Liver (tissue), 3 donors: ENCODE measurements at regions not wholly inside any gene's neighbourhood (a gene's known extent, or its start where the extent isn't known, plus 50 kb on each side); places are given as distances from the start of the nearest gene placed in this dataset.

ENCODE experiments used
- EGR1 ChIP-seq, 2 donors: IDR thresholded peaks; 2 replicates each; pipeline ENCODE4 v1.6.1; 2016 to 2018; ENCODE audit warnings: antibody characterized with exemption in 2 of 2, low read depth in 2 of 2
- HNF4A ChIP-seq, 2 donors: conservative IDR thresholded peaks; 2 replicates each; pipeline ENCODE4 v1.6.1; 2016; ENCODE audit warnings: antibody characterized with exemption in 2 of 2, mild to moderate bottlenecking in 2 of 2
- RAD21 ChIP-seq, 2 donors: IDR thresholded peaks; 2 replicates each; pipeline ENCODE4 v1.6.1; 2016; ENCODE audit warnings: antibody characterized with exemption in 2 of 2, mild to moderate bottlenecking in 2 of 2
- TAF1 ChIP-seq: conservative IDR thresholded peaks from 2 replicates; pipeline ENCODE4 v1.6.1; 2016; ENCODE audit warnings: antibody characterized with exemption, mild to moderate bottlenecking
- YY1 ChIP-seq: IDR thresholded peaks from 2 replicates; pipeline ENCODE4 v1.6.1; 2016; ENCODE audit warnings: antibody characterized with exemption, mild to moderate bottlenecking
- TF ChIP-seq, protein P1 (sequence below): fragments of 150-350 bp; IDR thresholded peaks from 2 replicates; pipeline ENCODE4 v1.5.1; 2017; ENCODE audit warnings: improper control_type of control experiment, low read depth, low read length; ENCODE audit not compliant: missing input control
- TF ChIP-seq, protein P2 (sequence below): IDR thresholded peaks from 2 replicates; pipeline ENCODE4 v1.6.1; 2016; ENCODE audit warnings: antibody characterized with exemption, mild to moderate bottlenecking
- donor health status: healthy.
- donor health status: healthy.

DNA sequence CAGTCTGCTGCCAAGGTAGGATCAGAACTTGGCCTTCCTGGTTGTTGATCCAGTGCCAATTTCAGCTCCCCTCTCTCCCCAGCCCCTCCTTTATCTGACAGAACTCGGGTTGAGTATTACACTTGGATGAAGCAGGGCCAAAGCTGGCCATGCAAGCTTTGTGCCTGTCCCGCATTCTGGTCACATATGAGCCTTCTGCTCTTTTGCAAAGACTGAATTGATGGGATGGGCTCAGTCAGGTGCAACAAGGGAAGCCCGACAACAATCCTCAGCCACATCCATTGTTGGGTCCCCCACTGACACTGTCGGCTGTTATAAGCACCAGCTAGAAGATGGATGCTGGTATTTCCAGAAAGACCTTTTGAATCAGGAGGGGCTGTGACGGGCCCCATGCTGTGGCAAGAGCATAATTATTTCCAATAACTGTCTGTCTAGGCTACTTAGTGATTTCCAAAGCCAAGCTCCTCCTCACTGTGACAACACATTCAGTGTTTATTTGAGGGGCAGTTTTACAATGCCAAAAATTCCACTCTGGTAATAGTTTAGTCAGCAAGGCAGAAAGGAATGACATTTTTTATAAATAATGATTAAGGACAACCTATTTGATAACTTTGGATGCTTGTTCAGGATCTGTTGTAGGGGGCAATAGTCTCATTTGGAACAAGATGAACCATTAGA lies 146.8 kb upstream of the FRMD4B start:
- TF ChIP-seq TAF1 (no peak), RAD21 (IDR thresholded peaks at IDR 0.05) (no peak), EGR1 (IDR thresholded peaks at IDR 0.05; ENCODE audit: low read depth in 2 of 2) (no peak), YY1 (no peak), HNF4A (conservative IDR thresholded peaks at IDR 0.05) (no peak)
- TF ChIP-seq, protein P1, sequence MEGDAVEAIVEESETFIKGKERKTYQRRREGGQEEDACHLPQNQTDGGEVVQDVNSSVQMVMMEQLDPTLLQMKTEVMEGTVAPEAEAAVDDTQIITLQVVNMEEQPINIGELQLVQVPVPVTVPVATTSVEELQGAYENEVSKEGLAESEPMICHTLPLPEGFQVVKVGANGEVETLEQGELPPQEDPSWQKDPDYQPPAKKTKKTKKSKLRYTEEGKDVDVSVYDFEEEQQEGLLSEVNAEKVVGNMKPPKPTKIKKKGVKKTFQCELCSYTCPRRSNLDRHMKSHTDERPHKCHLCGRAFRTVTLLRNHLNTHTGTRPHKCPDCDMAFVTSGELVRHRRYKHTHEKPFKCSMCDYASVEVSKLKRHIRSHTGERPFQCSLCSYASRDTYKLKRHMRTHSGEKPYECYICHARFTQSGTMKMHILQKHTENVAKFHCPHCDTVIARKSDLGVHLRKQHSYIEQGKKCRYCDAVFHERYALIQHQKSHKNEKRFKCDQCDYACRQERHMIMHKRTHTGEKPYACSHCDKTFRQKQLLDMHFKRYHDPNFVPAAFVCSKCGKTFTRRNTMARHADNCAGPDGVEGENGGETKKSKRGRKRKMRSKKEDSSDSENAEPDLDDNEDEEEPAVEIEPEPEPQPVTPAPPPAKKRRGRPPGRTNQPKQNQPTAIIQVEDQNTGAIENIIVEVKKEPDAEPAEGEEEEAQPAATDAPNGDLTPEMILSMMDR = no peak
- TF ChIP-seq, protein P2, sequence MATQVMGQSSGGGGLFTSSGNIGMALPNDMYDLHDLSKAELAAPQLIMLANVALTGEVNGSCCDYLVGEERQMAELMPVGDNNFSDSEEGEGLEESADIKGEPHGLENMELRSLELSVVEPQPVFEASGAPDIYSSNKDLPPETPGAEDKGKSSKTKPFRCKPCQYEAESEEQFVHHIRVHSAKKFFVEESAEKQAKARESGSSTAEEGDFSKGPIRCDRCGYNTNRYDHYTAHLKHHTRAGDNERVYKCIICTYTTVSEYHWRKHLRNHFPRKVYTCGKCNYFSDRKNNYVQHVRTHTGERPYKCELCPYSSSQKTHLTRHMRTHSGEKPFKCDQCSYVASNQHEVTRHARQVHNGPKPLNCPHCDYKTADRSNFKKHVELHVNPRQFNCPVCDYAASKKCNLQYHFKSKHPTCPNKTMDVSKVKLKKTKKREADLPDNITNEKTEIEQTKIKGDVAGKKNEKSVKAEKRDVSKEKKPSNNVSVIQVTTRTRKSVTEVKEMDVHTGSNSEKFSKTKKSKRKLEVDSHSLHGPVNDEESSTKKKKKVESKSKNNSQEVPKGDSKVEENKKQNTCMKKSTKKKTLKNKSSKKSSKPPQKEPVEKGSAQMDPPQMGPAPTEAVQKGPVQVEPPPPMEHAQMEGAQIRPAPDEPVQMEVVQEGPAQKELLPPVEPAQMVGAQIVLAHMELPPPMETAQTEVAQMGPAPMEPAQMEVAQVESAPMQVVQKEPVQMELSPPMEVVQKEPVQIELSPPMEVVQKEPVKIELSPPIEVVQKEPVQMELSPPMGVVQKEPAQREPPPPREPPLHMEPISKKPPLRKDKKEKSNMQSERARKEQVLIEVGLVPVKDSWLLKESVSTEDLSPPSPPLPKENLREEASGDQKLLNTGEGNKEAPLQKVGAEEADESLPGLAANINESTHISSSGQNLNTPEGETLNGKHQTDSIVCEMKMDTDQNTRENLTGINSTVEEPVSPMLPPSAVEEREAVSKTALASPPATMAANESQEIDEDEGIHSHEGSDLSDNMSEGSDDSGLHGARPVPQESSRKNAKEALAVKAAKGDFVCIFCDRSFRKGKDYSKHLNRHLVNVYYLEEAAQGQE = no peak
